BJ (cell line): ENCODE measurements at regions not wholly inside any gene's neighbourhood (a gene's known extent, or its start where the extent isn't known, plus 50 kb on each side); places are given as distances from the start of the nearest gene placed in this dataset.
A peak's percentile ranks its signal among the peaks of the same experiment; 100 is the strongest.

Experiments
- CTCF ChIA-PET: fragments of 350-600 bp; formaldehyde crosslinking; extraction: SDS; loops from one replicate; lab custom pipeline; 2021; ENCODE audit warnings: antibody characterized with exemption, inconsistent platforms; lab: Yijun Ruan, JAX
- POLR2A ChIA-PET: fragments of 300-600 bp; sonication (Branson Sonifier 250); formaldehyde crosslinking; extraction: SDS; loops from one replicate; lab custom pipeline; 2021; ENCODE audit warnings: antibody characterized with exemption; lab: Charles Lee
- DNase-seq: peaks from one replicate; pipeline ENCODE4 v3.0.0-alpha.2; 2011; ENCODE audit warnings: low read depth
- H3K27me3 ChIP-seq: 2 replicates; pipeline ENCODE4 v1.6.0; 2011; ENCODE audit warnings: low read length; ENCODE audit not compliant: control insufficient read depth, insufficient read depth
- H3K36me3 ChIP-seq: 2 replicates; pipeline ENCODE4 v1.5.1; 2011; ENCODE audit warnings: low read length; ENCODE audit not compliant: control insufficient read depth, insufficient read depth
- H3K4me3 ChIP-seq: 2 replicates; pipeline ENCODE4 v1.5.1; 2011; ENCODE audit warnings: low read depth, mild to moderate bottlenecking, control low read depth, low read length
- CTCF ChIP-seq: IDR thresholded peaks from 2 replicates; pipeline ENCODE4 v1.5.1; 2011; ENCODE audit warnings: low read depth, mild to moderate bottlenecking, control low read depth, inconsistent platforms, low read length, moderate library complexity; ENCODE audit not compliant: insufficient read depth

GRCh38 chr4:138736362-138736761 is 279.2 kb upstream of the NOCT start:
- ChIA-PET POLR2A (no interaction called here), CTCF (no interaction called here)
- no peak for TF ChIP-seq CTCF
- peak; percentile 20 for DNase-seq
- Histone ChIP-seq H3K27me3 (no peaks in the 10 kb centered on the region), H3K4me3 (no peak overlapping the region), H3K36me3 (no peaks in the 10 kb centered on the region)

DNA sequence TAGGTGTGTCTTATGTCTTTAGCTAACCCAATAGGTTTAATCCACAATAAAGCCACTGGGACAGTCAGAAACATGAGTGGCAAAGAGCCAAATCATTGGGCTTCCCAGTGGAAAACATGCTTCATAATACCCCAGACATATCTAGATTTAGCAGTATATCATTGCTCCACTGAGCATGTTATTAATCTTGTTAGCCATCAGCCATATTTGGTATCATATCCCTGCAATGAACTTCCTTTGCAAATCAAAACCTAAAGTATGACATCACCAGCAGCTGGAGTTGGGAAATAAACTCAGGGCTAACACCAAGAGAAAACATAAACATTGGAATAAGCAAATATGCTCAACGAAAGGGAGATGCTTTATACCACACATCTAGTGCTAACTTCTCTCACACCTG is 280.8 kb upstream of the NOCT start:
- TF ChIP-seq CTCF, result no peak
- H3K36me3 ChIP-seq, result no peaks in the 10 kb centered on the region
- H3K27me3 ChIP-seq, result no peaks in the 10 kb centered on the region
- no peak overlapping the region for H3K4me3 ChIP-seq
- DNase-seq, result peak; percentile 31
- POLR2A ChIA-PET, result no interaction called here
- CTCF ChIA-PET, result no interaction called here

GRCh38 chr4:138728566-138728965 is 287.0 kb upstream of the NOCT start:
- H3K4me3 ChIP-seq, result no peak overlapping the region
- TF ChIP-seq CTCF, result no peak
- no peaks in the 10 kb centered on the region; the same call in 1 of the 2 replicates for H3K27me3 ChIP-seq
- no peak for DNase-seq
- CTCF ChIA-PET, result no interaction called here
- POLR2A ChIA-PET, result no interaction called here
- H3K36me3 ChIP-seq, result no peaks in the 10 kb centered on the region

DNA sequence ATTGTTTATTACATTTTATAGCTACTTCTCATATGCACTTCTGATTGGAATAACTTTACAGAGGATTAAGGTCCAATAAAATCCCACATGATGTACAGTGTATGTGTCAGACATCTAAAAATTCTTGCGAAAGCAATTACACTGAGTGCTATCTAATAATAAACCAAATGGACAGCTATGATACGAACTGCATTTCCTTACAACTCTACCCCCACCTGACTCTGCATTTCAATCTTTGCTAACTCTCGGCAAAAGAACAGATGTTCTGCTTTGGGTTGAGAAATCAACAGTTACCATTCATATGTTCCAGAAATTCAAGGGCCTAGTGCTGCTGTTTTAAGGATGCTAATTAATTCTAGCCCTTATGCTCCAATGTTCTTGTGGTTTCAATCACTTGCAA is 287.9 kb upstream of the NOCT start:
- H3K36me3 ChIP-seq, result no peaks in the 10 kb centered on the region
- TF ChIP-seq CTCF, result no peak
- POLR2A ChIA-PET, result no interaction called here
- CTCF ChIA-PET, result interaction anchor here (0.6 kb wide), 1 partner anchor 12 kb away, joined by 3 read pairs; no protein-coding TSS in a partner anchor
- H3K4me3 ChIP-seq, result no peak overlapping the region
- H3K27me3 ChIP-seq, result no peaks in the 10 kb centered on the region; the same call in 1 of the 2 replicates
- DNase-seq, result no peak

GRCh38 chr4:138724530-138724929 is 291.1 kb upstream of the NOCT start:
- TF ChIP-seq CTCF, result no peak
- CTCF ChIA-PET, result no interaction called here
- no peak overlapping the region for H3K4me3 ChIP-seq
- no peaks in the 10 kb centered on the region; the same call in 1 of the 2 replicates for H3K27me3 ChIP-seq
- no peak for DNase-seq
- H3K36me3 ChIP-seq, result no peaks in the 10 kb centered on the region
- POLR2A ChIA-PET, result no interaction called here
